Hepatocyte (in vitro differentiated cells): ENCODE measurements at regions not wholly inside any gene's neighbourhood (a gene's known extent, or its start where the extent isn't known, plus 50 kb on each side); places are given as distances from the start of the nearest gene placed in this dataset.

ENCODE experiments used
- CTCF ChIP-seq: fragments of 200-600 bp; sonication (generic); IDR thresholded peaks from 2 replicates; pipeline ENCODE4 v1.5.1; 2016; ENCODE audit warnings: antibody characterized with exemption, mild to moderate bottlenecking; ENCODE audit not compliant: poor library complexity
- EZH2 ChIP-seq: fragments of 200-600 bp; sonication (generic); IDR thresholded peaks from 2 replicates; pipeline ENCODE4 v1.6.1; 2016; ENCODE audit warnings: antibody characterized with exemption, mild to moderate bottlenecking, borderline replicate concordance
- EZH2phosphoT487 ChIP-seq: fragments of 200-600 bp; sonication (generic); IDR thresholded peaks from one replicate; pipeline ENCODE4 v1.6.1; 2018; ENCODE audit warnings: antibody characterized with exemption, mild to moderate bottlenecking, low read depth, moderate library complexity; ENCODE audit not compliant: unreplicated experiment, severe bottlenecking

- TF ChIP-seq CTCF (no peak), EZH2 (no peak), EZH2phosphoT487 (no peak)
These were observed 237.3 kb upstream of the GRIP1 start for GRCh38 chr12:66916189-66916588.
